B cell (primary cell): ENCODE measurements at regions not wholly inside any gene's neighbourhood (a gene's known extent, or its start where the extent isn't known, plus 50 kb on each side); places are given as distances from the start of the nearest gene placed in this dataset.

ENCODE experiments used
- ATAC-seq: fragments of 200-7000 bp; cut with Tn5 transposase; one replicate; pipeline ENCODE4 v1.10.0; 2021; ENCODE audit warnings: low read depth, mild to moderate bottlenecking, moderate number of reproducible peaks, moderate library complexity
- CTCF ChIA-PET: fragments of 350-600 bp; sonication (Branson Sonifier 250); formaldehyde crosslinking; loops from one replicate; lab custom pipeline; 2021; ENCODE audit warnings: antibody characterized with exemption, inconsistent platforms; lab: Charles Lee
- POLR2A ChIA-PET: fragments of 350-600 bp; sonication (Branson Sonifier 250); formaldehyde crosslinking; loops from one replicate; lab custom pipeline; 2021; ENCODE audit warnings: antibody characterized with exemption; lab: Charles Lee
- DNase-seq: peaks from one replicate; pipeline ENCODE4 v3.0.0; 2013
- H2AFZ ChIP-seq: 2 replicates; pipeline ENCODE4 v1.6.1; 2012; ENCODE audit warnings: mild to moderate bottlenecking, low read depth, low read length; ENCODE audit not compliant: insufficient read depth, poor library complexity, severe bottlenecking
- H3K27ac ChIP-seq, 2 donors: 1 replicate in 1 of 2; 2 replicates in 1 of 2; pipeline ENCODE4 v1.5.1; 2012 to 2013; ENCODE audit warnings: low read length in 2 of 2, mild to moderate bottlenecking in 2 of 2, moderate library complexity in 1 of 2
- H3K27me3 ChIP-seq, 4 experiments: fragments of 200-600 bp in 1 of 4; sonication (generic) in 1 of 4; replicated peaks in 1 of 4; 1 replicate in 2 of 4; 2 replicates in 2 of 4; pipeline versions ENCODE4 v1.6.1 to v1.7.0; 2013 to 2016; ENCODE audit warnings: low read length in 3 of 4, mild to moderate bottlenecking in 2 of 4, mixed read lengths in 1 of 4, moderate library complexity in 1 of 4; ENCODE audit not compliant: insufficient read depth in 4 of 4, control insufficient read depth in 3 of 4; ENCODE audit errors: control extremely low read depth in 1 of 4
- H3K36me3 ChIP-seq, 2 experiments: replicated peaks in 1 of 2; 1 replicate in 1 of 2; 2 replicates in 1 of 2; pipeline versions ENCODE4 v1.6.1 to v1.7.1; 2013; ENCODE audit warnings: low read length in 1 of 2; ENCODE audit not compliant: insufficient read depth in 2 of 2, control insufficient read depth in 1 of 2; ENCODE audit errors: control extremely low read depth in 1 of 2, extremely low read depth in 1 of 2
- H3K4me1 ChIP-seq, 2 donors: fragments of 200-600 bp in 1 of 2; sonication (generic) in 1 of 2; 1 replicate in 1 of 2; 2 replicates in 1 of 2; pipeline versions ENCODE4 v1.5.1 to v1.6.1; 2013 to 2017; ENCODE audit warnings: low read length in 2 of 2; ENCODE audit not compliant: control insufficient read depth in 2 of 2, insufficient read depth in 2 of 2
- H3K4me2 ChIP-seq: replicated peaks from 2 replicates; pipeline ENCODE3; 2012; ENCODE audit warnings: mild to moderate bottlenecking, low read depth, low read length; ENCODE audit not compliant: poor library complexity, severe bottlenecking
- H3K4me3 ChIP-seq, 5 experiments: fragments of 200-600 bp in 1 of 5; sonication (generic) in 1 of 5; 1 replicate in 3 of 5; 2 replicates in 2 of 5; pipeline versions ENCODE4 v1.5.1 to v1.7.0; 2011 to 2016; ENCODE audit warnings: low read length in 4 of 5, mild to moderate bottlenecking in 4 of 5, low read depth in 2 of 5, control low read depth in 1 of 5, moderate library complexity in 1 of 5; ENCODE audit not compliant: insufficient read depth in 1 of 5; ENCODE audit errors: control extremely low read depth in 1 of 5, extremely low read depth in 1 of 5
- H3K79me2 ChIP-seq: fragments of 200-600 bp; sonication (generic); one replicate; pipeline ENCODE4 v1.6.0; 2016; ENCODE audit warnings: low read length; ENCODE audit not compliant: control insufficient read depth, insufficient read depth
- H3K9ac ChIP-seq: fragments of 200-600 bp; sonication (generic); 2 replicates; pipeline ENCODE4 v1.6.1; 2017; ENCODE audit warnings: mild to moderate bottlenecking, low read length, moderate library complexity
- H3K9me3 ChIP-seq, 3 donors: one replicate each; pipeline versions ENCODE4 v1.6.1 to v1.7.1; 2013; ENCODE audit warnings: low read length in 2 of 3; ENCODE audit not compliant: control insufficient read depth in 2 of 3, insufficient read depth in 1 of 3; ENCODE audit errors: control extremely low read depth in 1 of 3
- H4K20me1 ChIP-seq: 2 replicates; pipeline ENCODE4 v1.6.0; 2012; ENCODE audit warnings: mild to moderate bottlenecking, low read length; ENCODE audit not compliant: insufficient read depth, control insufficient read depth, poor library complexity, severe bottlenecking
- H3K27ac Mint-ChIP-seq: one replicate; pipeline ENCODE4 v1.8.0; 2021; ENCODE audit warnings: mixed read lengths
- H3K27me3 Mint-ChIP-seq: one replicate; pipeline ENCODE4 v1.8.0; 2021; ENCODE audit warnings: mixed read lengths
- H3K4me1 Mint-ChIP-seq: one replicate; pipeline ENCODE4 v1.8.0; 2021; ENCODE audit warnings: mixed read lengths
- H3K4me3 Mint-ChIP-seq: one replicate; pipeline ENCODE4 v1.8.0; 2021; ENCODE audit warnings: mixed read lengths
- H3K9me3 Mint-ChIP-seq: one replicate; pipeline ENCODE4 v1.8.0; 2022; ENCODE audit warnings: mixed read lengths; ENCODE audit not compliant: insufficient read depth
- CTCF ChIP-seq: fragments of 200-600 bp; IDR thresholded peaks from one replicate; pipeline ENCODE4 v1.8.0; 2022; ENCODE audit warnings: antibody characterized with exemption, mild to moderate bottlenecking
- EZH2 ChIP-seq: IDR thresholded peaks from 2 replicates; pipeline ENCODE4 v1.6.1; 2012; ENCODE audit warnings: borderline replicate concordance, low read depth, mild to moderate bottlenecking, moderate library complexity, low read length; ENCODE audit not compliant: insufficient read depth, poor library complexity, severe bottlenecking
- WGBS: methylation state at CpG from one replicate; pipeline ENCODE4 v1.1.5; 2013; ENCODE audit warnings: missing lambda C conversion rate; ENCODE audit not compliant: insufficient coverage; 5-methylcytosine and 5-hydroxymethylcytosine counted together
- intact Hi-C: fragments of 100-400 bp; cut with micrococcal nuclease; formaldehyde crosslinking; loops from one replicate; pipeline ENCODE4 v1.10.0; 2022

- no peaks in the 10 kb centered on the region for H3K79me2 ChIP-seq
- intact Hi-C loops, result no loop called here
- no peak overlapping the region for H3K4me2 ChIP-seq
- H3K9me3 ChIP-seq, result peaks cover 0 to 2% (median 0%) of the 10 kb centered on the region in 3 donors
- ChIA-PET CTCF (no interaction called here), POLR2A (no interaction called here)
- no peaks in the 10 kb centered on the region for H3K4me1 ChIP-seq
- Mint-ChIP-seq H3K27me3 (no peaks in the 10 kb centered on the region), H3K4me1 (no peaks in the 10 kb centered on the region), H3K9me3 (no peaks in the 10 kb centered on the region), H3K27ac (no peak overlapping the region), H3K4me3 (no peak overlapping the region)
- no peak overlapping the region for H3K4me3 ChIP-seq
- 100% methylated on average over 2 of the region's 5 CpGs for WGBS
- DNase-seq (no peak), ATAC-seq (no peak)
- no peaks in the 10 kb centered on the region for H4K20me1 ChIP-seq
- no peak overlapping the region for H3K27ac ChIP-seq
- TF ChIP-seq CTCF, result no peak
- no peak for TF ChIP-seq EZH2
- H3K36me3 ChIP-seq, result no peaks in the 10 kb centered on the region
- no peak overlapping the region for H3K9ac ChIP-seq
- no peaks in the 10 kb centered on the region for H3K27me3 ChIP-seq
- H2AFZ ChIP-seq, result no peak overlapping the region
These were observed 50.9 kb upstream of the CNIH3 start for GRCh38 chr1:224565186-224565585.

- Histone ChIP-seq H2AFZ (no peak overlapping the region), H4K20me1 (no peaks in the 10 kb centered on the region)
These were observed 50.3 kb upstream of the CNIH3 start for GRCh38 chr1:224565611-224566406.

More at GRCh38 chr1:224565611-224566406, 50.3 kb upstream of the CNIH3 start:
- ATAC-seq, result no peak
- no peak overlapping the region for H3K27ac ChIP-seq
- H3K27me3 ChIP-seq, result no peaks in the 10 kb centered on the region
- no peak overlapping the region for H3K4me2 ChIP-seq
- CTCF ChIA-PET, result no interaction called here
- H3K9ac ChIP-seq, result no peak overlapping the region
- no peak for DNase-seq
- H3K79me2 ChIP-seq, result no peaks in the 10 kb centered on the region
- WGBS, result 100% methylated on average over 2 of the region's 3 CpGs
- TF ChIP-seq EZH2 (no peak), CTCF (no peak)
- no peak overlapping the region for H3K4me3 ChIP-seq
- Mint-ChIP-seq H3K4me1 (no peaks in the 10 kb centered on the region), H3K27ac (no peak overlapping the region), H3K9me3 (no peaks in the 10 kb centered on the region), H3K4me3 (no peak overlapping the region), H3K27me3 (no peaks in the 10 kb centered on the region)
- intact Hi-C loops, result no loop called here
- POLR2A ChIA-PET, result no interaction called here
- no peaks in the 10 kb centered on the region for H3K36me3 ChIP-seq
- no peaks in the 10 kb centered on the region for H3K4me1 ChIP-seq
- H3K9me3 ChIP-seq, result no peaks in the 10 kb centered on the region
